ENCODE measurements at regions not wholly inside any gene's neighbourhood (a gene's known extent, or its start where the extent isn't known, plus 50 kb on each side); places are given as distances from the start of the nearest gene placed in this dataset.

DNA sequence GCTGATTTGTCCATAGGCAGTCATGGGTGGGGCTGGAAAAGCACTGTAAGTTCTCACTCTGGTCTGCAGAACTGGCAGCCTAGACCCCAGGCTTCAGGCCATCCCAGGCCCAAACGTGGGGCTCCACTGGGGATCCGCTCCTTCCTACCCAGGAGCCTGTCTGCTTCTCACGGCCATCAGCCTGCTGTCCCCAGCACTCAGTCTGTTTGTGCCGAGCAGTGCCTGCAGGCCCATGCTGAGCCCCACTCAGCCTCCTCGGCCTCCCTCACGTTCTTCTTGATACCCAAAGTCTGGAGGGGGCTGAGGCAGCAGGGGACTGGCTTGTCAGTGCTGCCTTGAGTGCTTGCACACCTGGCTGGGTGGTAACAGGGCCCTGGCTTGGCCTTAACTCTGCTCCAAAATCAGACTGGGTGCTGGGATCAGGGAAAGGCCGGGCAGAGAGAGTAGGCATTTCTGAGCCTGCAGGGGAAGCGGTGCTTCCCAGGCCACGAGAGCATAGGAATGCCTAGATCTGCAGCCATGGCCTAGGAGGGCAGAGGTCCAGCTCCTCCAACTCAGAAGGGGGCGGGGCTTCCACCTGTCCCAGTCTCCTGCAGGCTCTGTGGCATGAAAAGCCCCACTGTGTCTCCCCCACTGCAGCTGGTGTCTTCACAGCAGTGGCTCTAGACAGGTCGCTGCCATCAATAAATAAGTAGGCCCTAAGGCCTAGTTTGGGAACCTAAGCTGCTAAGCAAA lies 772.4 kb upstream of the FBXO33 start:
- H3K36me3 Mint-ChIP-seq (ENCODE audit: low read depth), result no peaks in the 10 kb centered on the region
- TF ChIP-seq, protein P1, sequence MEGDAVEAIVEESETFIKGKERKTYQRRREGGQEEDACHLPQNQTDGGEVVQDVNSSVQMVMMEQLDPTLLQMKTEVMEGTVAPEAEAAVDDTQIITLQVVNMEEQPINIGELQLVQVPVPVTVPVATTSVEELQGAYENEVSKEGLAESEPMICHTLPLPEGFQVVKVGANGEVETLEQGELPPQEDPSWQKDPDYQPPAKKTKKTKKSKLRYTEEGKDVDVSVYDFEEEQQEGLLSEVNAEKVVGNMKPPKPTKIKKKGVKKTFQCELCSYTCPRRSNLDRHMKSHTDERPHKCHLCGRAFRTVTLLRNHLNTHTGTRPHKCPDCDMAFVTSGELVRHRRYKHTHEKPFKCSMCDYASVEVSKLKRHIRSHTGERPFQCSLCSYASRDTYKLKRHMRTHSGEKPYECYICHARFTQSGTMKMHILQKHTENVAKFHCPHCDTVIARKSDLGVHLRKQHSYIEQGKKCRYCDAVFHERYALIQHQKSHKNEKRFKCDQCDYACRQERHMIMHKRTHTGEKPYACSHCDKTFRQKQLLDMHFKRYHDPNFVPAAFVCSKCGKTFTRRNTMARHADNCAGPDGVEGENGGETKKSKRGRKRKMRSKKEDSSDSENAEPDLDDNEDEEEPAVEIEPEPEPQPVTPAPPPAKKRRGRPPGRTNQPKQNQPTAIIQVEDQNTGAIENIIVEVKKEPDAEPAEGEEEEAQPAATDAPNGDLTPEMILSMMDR (conservative IDR thresholded peaks at IDR 0.05), result no peak
- no peak overlapping the region for H3K27ac Mint-ChIP-seq (ENCODE audit: unreplicated experiment)
- H3K4me3 Mint-ChIP-seq, result no peak overlapping the region
- no peaks in the 10 kb centered on the region for H3K4me1 Mint-ChIP-seq
- peaks cover 7% of the 10 kb centered on the region for H3K9me3 Mint-ChIP-seq
- DNase-seq (ENCODE audit: low read depth, low spot score), result no peak
- H3K27me3 Mint-ChIP-seq (ENCODE audit: low read depth), result no peaks in the 10 kb centered on the region

DNA sequence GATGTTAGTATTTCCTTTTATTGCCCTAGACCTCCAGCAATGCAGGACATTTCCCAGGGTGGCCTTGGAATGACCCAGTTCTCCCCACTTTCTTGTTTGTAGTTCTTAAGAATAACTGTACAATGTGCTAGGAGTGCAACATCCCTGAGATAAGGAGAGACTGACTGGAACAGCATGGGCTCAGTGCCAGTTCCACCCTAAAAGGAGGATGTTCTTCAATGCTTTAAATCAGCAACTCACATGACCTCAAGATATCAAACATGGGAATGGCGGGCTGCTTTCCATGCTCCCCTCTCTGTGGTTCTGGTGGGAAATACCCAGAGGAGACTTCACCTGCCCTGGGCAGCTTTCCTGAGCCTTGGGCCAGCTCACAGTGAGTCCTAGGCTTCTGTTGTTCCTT lies 766.9 kb upstream of the FBXO33 start:
- H3K27me3 Mint-ChIP-seq (ENCODE audit: low read depth), result no peaks in the 10 kb centered on the region
- H3K4me1 Mint-ChIP-seq, result no peaks in the 10 kb centered on the region
- no peak for DNase-seq (ENCODE audit: low read depth, low spot score)
- no peaks in the 10 kb centered on the region for H3K9me3 Mint-ChIP-seq
- H3K4me3 Mint-ChIP-seq, result no peak overlapping the region
- no peak overlapping the region for H3K27ac Mint-ChIP-seq (ENCODE audit: unreplicated experiment)
- TF ChIP-seq, protein P1 (conservative IDR thresholded peaks at IDR 0.05), result no peak
- no peaks in the 10 kb centered on the region for H3K36me3 Mint-ChIP-seq (ENCODE audit: low read depth)

DNA sequence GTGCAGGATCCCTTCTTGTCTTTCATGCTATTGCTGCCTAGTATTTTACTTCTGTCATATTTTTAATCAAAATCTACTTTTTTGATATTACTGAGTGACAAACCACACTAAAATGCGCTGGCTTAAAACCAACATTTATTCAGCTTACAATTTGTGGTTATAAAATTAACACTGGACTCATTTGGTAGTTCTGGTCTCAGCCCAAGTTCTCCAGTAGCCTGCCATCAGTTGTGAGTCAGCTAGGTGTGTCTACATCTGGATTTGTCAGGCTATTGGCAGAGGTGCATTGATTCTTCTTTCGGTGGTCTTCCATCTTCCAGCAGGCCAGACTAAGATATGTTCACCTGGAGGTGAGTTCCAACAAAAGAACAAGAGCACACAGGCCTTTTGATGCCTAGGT lies 765.1 kb upstream of the FBXO33 start:
- H3K4me3 Mint-ChIP-seq, result no peak overlapping the region
- no peaks in the 10 kb centered on the region for H3K4me1 Mint-ChIP-seq

GRCh38 chr14:40188006-40188405 lies 755.8 kb upstream of the FBXO33 start:
- Mint-ChIP-seq H3K27me3 (ENCODE audit: low read depth) (no peaks in the 10 kb centered on the region), H3K36me3 (ENCODE audit: low read depth) (no peaks in the 10 kb centered on the region), H3K27ac (ENCODE audit: unreplicated experiment) (no peak overlapping the region), H3K4me3 (no peak overlapping the region), H3K9me3 (no peaks in the 10 kb centered on the region), H3K4me1 (no peaks in the 10 kb centered on the region)
- TF ChIP-seq, protein P1 (conservative IDR thresholded peaks at IDR 0.05), result no peak
- DNase-seq (ENCODE audit: low read depth, low spot score), result no peak

More for the DNA sequence above, 765.1 kb upstream of the FBXO33 start:
- Mint-ChIP-seq H3K27me3 (ENCODE audit: low read depth) (no peaks in the 10 kb centered on the region), H3K9me3 (no peaks in the 10 kb centered on the region), H3K36me3 (ENCODE audit: low read depth) (no peaks in the 10 kb centered on the region), H3K27ac (ENCODE audit: unreplicated experiment) (no peak overlapping the region)
- TF ChIP-seq, protein P1 (conservative IDR thresholded peaks at IDR 0.05), result no peak
- DNase-seq (ENCODE audit: low read depth, low spot score), result no peak

- no peak overlapping the region for H3K27ac Mint-ChIP-seq (ENCODE audit: unreplicated experiment)
- DNase-seq (ENCODE audit: low read depth, low spot score), result no peak
- peaks cover 10% of the 10 kb centered on the region for H3K36me3 Mint-ChIP-seq (ENCODE audit: low read depth)
- H3K4me3 Mint-ChIP-seq, result no peak overlapping the region
- no peaks in the 10 kb centered on the region for H3K27me3 Mint-ChIP-seq (ENCODE audit: low read depth)
- peaks cover 25% of the 10 kb centered on the region for H3K9me3 Mint-ChIP-seq
- no peaks in the 10 kb centered on the region for H3K4me1 Mint-ChIP-seq
- TF ChIP-seq, protein P1 (conservative IDR thresholded peaks at IDR 0.05), result no peak
Measured at GRCh38 chr14:40164083-40164482, 731.9 kb upstream of the FBXO33 start.

Measured in neural crest cell (in vitro differentiated cells).